ENCODE measurements at regions not wholly inside any gene's neighbourhood (a gene's known extent, or its start where the extent isn't known, plus 50 kb on each side); places are given as distances from the start of the nearest gene placed in this dataset.
"Not testable (repeated sequence)": the region's sequence is repeated elsewhere in the genome, so short reads cannot be mapped to it uniquely, and the experiment has no call there.

- H3K27me3 Mint-ChIP-seq, H3K27ac Mint-ChIP-seq, DNase-seq, H3K9me3 Mint-ChIP-seq, H3K4me1 Mint-ChIP-seq, ATAC-seq, H3K4me3 Mint-ChIP-seq: not testable (repeated sequence)
Observed at GRCh38 chrX:153266140-153266539, 55.4 kb downstream of the PNMA6F start.

GRCh38 chrX:153260468-153260867 lies 61.1 kb downstream of the PNMA6F start:
- not testable (repeated sequence) for H3K9me3 Mint-ChIP-seq, H3K27me3 Mint-ChIP-seq, H3K4me1 Mint-ChIP-seq, H3K4me3 Mint-ChIP-seq, H3K27ac Mint-ChIP-seq, ATAC-seq, DNase-seq

- not testable (repeated sequence) for H3K27ac Mint-ChIP-seq, DNase-seq, H3K9me3 Mint-ChIP-seq, H3K4me3 Mint-ChIP-seq, H3K4me1 Mint-ChIP-seq, H3K27me3 Mint-ChIP-seq
- peak; percentile 43 for ATAC-seq
Observed at GRCh38 chrX:153253239-153253638, 68.3 kb downstream of the PNMA6F start.

DNA sequence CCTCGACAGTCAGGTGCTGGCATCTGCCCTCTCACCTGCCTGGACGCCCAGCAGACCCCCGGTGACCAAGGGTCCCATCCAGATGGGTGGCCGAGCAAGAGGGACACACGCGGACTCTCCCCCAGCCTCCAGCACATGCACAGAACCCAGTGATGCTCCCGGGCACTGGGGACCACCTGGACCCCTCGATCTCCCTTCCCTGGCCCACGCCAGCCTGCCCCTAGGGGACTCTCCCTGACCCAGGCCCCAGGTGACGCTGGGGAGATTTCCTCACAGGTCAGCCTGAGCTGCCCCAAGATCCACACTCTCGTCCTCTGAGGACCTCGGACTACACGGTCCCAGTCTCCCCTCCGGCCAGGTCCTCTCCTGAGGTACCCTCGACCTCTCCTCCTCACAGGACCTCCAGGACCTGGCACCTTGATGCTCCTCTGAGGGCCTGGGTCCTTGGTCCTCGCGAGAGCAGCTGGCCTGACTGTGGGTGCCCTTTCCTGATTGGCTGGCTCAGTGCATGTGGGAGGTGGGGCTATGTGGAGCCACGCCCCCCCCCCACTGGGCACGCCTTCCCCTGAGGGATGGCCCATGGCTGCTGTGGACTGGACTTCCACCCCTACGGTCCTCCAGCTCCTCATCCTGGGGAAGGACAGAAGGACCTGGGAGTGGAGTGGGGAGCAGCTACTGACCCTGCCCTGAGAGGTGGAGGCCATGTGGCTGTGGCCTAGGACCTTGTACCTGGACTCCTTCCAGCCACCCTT lies 69.0 kb downstream of the PNMA6F start:
- ATAC-seq, H3K4me1 Mint-ChIP-seq, H3K27me3 Mint-ChIP-seq, DNase-seq, H3K27ac Mint-ChIP-seq, H3K4me3 Mint-ChIP-seq, H3K9me3 Mint-ChIP-seq: not testable (repeated sequence)

GRCh38 chrX:153251952-153252351 lies 69.6 kb downstream of the PNMA6F start:
- H3K4me3 Mint-ChIP-seq, H3K27me3 Mint-ChIP-seq, H3K9me3 Mint-ChIP-seq, ATAC-seq, H3K27ac Mint-ChIP-seq, DNase-seq, H3K4me1 Mint-ChIP-seq: not testable (repeated sequence)

DNA sequence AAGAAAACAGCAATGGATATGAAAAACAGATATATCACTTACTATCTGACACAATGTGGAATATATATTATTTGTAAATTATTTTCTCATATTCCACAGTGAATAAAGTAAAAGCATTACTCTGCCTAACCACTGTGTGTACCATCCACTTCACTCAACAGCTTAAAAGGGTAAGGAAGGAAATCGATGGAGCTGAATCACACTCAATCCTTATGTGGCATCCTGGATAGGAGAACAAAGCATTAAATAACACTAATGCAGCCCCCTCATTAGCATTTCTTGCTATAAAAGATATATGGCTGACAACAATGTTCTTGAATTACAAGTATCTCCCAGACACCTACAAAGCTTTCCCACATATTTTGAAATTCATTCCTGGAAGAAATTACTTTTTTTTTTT lies 70.8 kb downstream of the PNMA6F start:
- not testable (repeated sequence) for ATAC-seq, H3K27ac Mint-ChIP-seq, H3K4me1 Mint-ChIP-seq, H3K4me3 Mint-ChIP-seq, H3K27me3 Mint-ChIP-seq, DNase-seq, H3K9me3 Mint-ChIP-seq

GRCh38 chrX:153245288-153245731 lies 66.2 kb downstream of the MAGEA1 start:
- H3K4me3 Mint-ChIP-seq: no peak overlapping the region
- H3K4me1 Mint-ChIP-seq: no peaks in the 10 kb centered on the region
- DNase-seq (no peak), ATAC-seq (no peak)
- H3K9me3 Mint-ChIP-seq: no peaks in the 10 kb centered on the region
- H3K27ac Mint-ChIP-seq: no peak overlapping the region
- no peaks in the 10 kb centered on the region for H3K27me3 Mint-ChIP-seq

DNA sequence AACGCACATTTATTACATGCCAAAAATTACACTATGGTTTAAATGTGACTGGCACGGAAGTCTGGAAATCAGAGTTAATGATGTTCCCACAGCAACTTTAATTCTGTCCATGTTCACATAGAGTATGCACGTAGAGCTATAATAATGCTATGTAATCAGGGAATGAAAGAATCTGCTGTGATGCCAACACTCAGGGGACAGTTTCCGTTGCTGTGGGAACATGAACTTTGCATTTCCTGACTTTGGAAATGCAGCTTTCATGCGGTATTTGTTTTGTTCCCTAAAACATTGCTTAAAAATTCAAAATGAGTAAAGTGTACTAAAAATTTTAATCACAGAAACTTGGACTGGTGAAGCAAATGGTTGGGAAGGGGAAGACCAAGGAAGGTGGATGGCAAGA lies 65.7 kb downstream of the MAGEA1 start:
- peak overlapping the region in 1 of 2 donors; percentile 14 for H3K4me3 Mint-ChIP-seq
- DNase-seq (no peak), ATAC-seq (no peak)
- H3K27me3 Mint-ChIP-seq: no peaks in the 10 kb centered on the region
- no peaks in the 10 kb centered on the region for H3K9me3 Mint-ChIP-seq
- no peaks in the 10 kb centered on the region for H3K4me1 Mint-ChIP-seq
- H3K27ac Mint-ChIP-seq: no peak overlapping the region

DNA sequence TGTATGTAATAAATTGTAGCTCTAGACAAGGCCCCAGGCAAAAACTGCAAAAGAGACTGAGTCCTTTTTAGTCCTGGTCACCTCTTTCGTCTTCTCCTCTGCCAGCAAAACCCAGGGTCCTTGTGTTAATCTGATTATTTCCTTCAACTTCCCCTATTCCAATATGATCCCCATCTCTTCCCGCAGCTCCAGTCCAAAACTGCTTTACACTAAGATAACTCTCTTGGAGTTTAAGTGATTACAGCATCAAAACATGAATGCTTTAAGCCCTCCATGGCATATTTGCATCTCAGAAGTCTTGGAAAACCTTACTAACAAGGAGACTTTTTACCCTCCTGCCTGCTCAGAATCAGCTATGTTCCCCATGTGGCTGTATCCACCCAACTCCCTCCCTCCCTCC lies 59.3 kb downstream of the MAGEA1 start:
- no peak overlapping the region for H3K27ac Mint-ChIP-seq
- H3K9me3 Mint-ChIP-seq: no peaks in the 10 kb centered on the region
- peaks cover 9% of the 10 kb centered on the region for H3K27me3 Mint-ChIP-seq
- DNase-seq: no peak
- H3K4me1 Mint-ChIP-seq: no peaks in the 10 kb centered on the region
- no peak overlapping the region for H3K4me3 Mint-ChIP-seq
- ATAC-seq: no peak

Measured in stimulated activated naive CD8-positive, alpha-beta T cell treated with anti-CD3 and anti-CD28 coated beads, Interleukin-15, amount 100 ng/mL, for 72 hours (primary cell).